GM12873 (cell line): ENCODE measurements at regions not wholly inside any gene's neighbourhood (a gene's known extent, or its start where the extent isn't known, plus 50 kb on each side); places are given as distances from the start of the nearest gene placed in this dataset.

Experiments used
- CTCF ChIP-seq: IDR thresholded peaks from 2 replicates; pipeline ENCODE4 v1.5.1; 2012; ENCODE audit warnings: low read depth, mild to moderate bottlenecking, moderate library complexity, low read length, control low read depth; ENCODE audit not compliant: insufficient read depth; ENCODE audit errors: missing control alignments

GRCh38 chr3:128569756-128570155, 76.8 kb upstream of the GATA2 start:
- no peak for TF ChIP-seq CTCF

GRCh38 chr3:128568602-128569490, 75.8 kb upstream of the GATA2 start:
- TF ChIP-seq CTCF, result no peak

- TF ChIP-seq CTCF, result peak; percentile 28
These were observed 74.8 kb upstream of the GATA2 start for GRCh38 chr3:128567705-128568356.

- no peak for TF ChIP-seq CTCF
These were observed 74.1 kb upstream of the GATA2 start for GRCh38 chr3:128567141-128567540.

GRCh38 chr3:128563439-128563838, 70.4 kb upstream of the GATA2 start:
- TF ChIP-seq CTCF, result no peak

- TF ChIP-seq CTCF, result no peak
These were observed 68.5 kb upstream of the GATA2 start for GRCh38 chr3:128561504-128561903.

- TF ChIP-seq CTCF, result no peak
These were observed 67.8 kb upstream of the GATA2 start for GRCh38 chr3:128560768-128561167.
